ENCODE measurements at regions not wholly inside any gene's neighbourhood (a gene's known extent, or its start where the extent isn't known, plus 50 kb on each side); places are given as distances from the start of the nearest gene placed in this dataset.

- no peak for TF ChIP-seq ZNF274 (IDR thresholded peaks at IDR 0.05; ENCODE audit: low read depth, low read length)
- no peak overlapping the region for H3K4me3 ChIP-seq (ENCODE audit: low read length)
Measured at GRCh38 chr13:105994340-105994739, 541.1 kb downstream of the EFNB2 start.

DNA sequence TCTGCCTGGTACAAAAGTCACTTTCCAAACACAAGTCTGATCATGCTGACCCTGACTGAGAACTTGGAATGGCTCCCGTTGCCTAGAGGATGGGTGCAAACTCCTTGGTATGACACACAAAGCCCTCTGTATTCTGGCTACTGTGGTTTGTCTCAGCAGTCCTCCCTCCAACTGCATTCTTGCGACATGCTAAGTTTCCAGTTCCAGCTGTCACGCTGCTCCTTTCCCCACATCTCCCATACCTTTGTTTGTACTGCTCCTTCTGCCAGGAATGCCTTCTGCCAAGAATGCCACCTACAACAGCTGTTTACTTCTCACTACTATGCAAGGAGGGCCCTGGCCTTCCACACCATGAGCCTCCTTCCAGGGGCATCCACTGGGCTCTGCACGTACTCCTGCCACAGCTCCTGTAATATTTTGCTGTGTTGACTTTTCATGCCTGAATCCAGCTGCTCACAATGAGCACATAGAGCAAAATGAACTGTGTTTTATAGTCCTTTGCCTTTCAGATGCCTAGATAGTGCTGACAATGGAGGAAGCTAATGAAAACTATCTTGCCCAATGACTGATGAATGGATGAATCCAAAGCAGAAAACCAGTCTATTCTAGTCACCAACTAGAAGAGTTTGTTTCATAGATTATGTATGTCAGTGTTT is 543.7 kb downstream of the EFNB2 start:
- no peak overlapping the region for H3K4me3 ChIP-seq (ENCODE audit: low read length)
- no peak for TF ChIP-seq ZNF274 (IDR thresholded peaks at IDR 0.05; ENCODE audit: low read depth, low read length)

DNA sequence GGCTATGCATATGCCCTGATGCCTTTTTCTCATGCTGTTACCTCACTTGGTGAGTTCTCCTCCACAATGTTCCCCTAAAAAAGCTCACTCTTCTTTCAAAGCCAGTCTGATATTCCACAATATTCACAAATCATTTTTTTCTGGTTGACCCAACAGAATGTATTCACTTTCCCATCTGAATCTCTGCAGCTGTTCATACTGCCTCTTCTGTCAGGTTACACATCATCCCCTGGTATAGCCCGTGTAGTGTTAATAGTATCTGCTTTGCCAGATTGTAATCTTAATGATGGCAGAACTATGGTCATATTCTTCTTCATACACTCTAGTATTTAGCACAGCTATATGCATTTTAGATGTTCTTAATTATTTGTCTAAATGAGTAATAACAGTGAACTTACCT is 544.3 kb downstream of the EFNB2 start:
- H3K4me3 ChIP-seq (ENCODE audit: low read length): no peak overlapping the region
- no peak for TF ChIP-seq ZNF274 (IDR thresholded peaks at IDR 0.05; ENCODE audit: low read depth, low read length)

- H3K4me3 ChIP-seq (ENCODE audit: low read length): no peak overlapping the region
- no peak for TF ChIP-seq ZNF274 (IDR thresholded peaks at IDR 0.05; ENCODE audit: low read depth, low read length)
Measured at GRCh38 chr13:105990256-105990958, 545.1 kb downstream of the EFNB2 start.

- H3K4me3 ChIP-seq (ENCODE audit: low read length): no peak overlapping the region
- TF ChIP-seq ZNF274 (IDR thresholded peaks at IDR 0.05; ENCODE audit: low read depth, low read length): no peak
Measured at GRCh38 chr13:105984646-105985045, 550.8 kb downstream of the EFNB2 start.

- no peak for TF ChIP-seq ZNF274 (IDR thresholded peaks at IDR 0.05; ENCODE audit: low read depth, low read length)
- no peak overlapping the region for H3K4me3 ChIP-seq (ENCODE audit: low read length)
Measured at GRCh38 chr13:105984236-105984635, 551.2 kb downstream of the EFNB2 start.

GRCh38 chr13:105982219-105982930 is 553.1 kb downstream of the EFNB2 start:
- no peak for TF ChIP-seq ZNF274 (IDR thresholded peaks at IDR 0.05; ENCODE audit: low read depth, low read length)

GRCh38 chr13:105979131-105980011 is 556.1 kb downstream of the EFNB2 start:
- no peak overlapping the region for H3K4me3 ChIP-seq (ENCODE audit: low read length)
- no peak for TF ChIP-seq ZNF274 (IDR thresholded peaks at IDR 0.05; ENCODE audit: low read depth, low read length)

More at GRCh38 chr13:105982219-105982930, 553.1 kb downstream of the EFNB2 start:
- no peak overlapping the region for H3K4me3 ChIP-seq (ENCODE audit: low read length)

GRCh38 chr13:105974380-105974779 is 561.1 kb downstream of the EFNB2 start:
- no peak overlapping the region for H3K4me3 ChIP-seq (ENCODE audit: low read length)
- TF ChIP-seq ZNF274 (IDR thresholded peaks at IDR 0.05; ENCODE audit: low read depth, low read length): no peak

- no peak for TF ChIP-seq ZNF274 (IDR thresholded peaks at IDR 0.05; ENCODE audit: low read depth, low read length)
Measured at GRCh38 chr13:105972811-105973590, 562.5 kb downstream of the EFNB2 start.

DNA sequence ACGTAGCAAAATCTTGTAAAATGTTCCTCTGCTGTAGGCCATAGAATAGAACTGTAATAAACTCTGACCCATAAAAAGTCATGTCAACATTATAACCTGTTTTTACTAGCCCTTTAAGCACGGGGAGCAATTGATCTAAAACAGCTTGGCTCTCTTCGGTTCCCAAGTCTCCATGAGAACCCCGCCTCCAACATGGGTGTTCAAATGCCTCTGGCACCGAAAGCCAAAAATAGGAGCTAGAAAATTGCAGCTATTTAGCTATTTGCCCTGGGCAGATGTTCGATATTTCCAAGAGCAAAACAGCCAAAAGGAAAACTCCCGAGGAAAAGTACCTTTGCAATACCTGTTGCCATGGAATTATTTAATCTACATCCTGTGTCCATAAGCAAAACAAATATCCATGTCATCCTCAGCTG is 563.1 kb downstream of the EFNB2 start:
- H3K4me3 ChIP-seq (ENCODE audit: low read length): no peak overlapping the region
- TF ChIP-seq ZNF274 (IDR thresholded peaks at IDR 0.05; ENCODE audit: low read depth, low read length): no peak

More at GRCh38 chr13:105972811-105973590, 562.5 kb downstream of the EFNB2 start:
- H3K4me3 ChIP-seq (ENCODE audit: low read length): no peak overlapping the region

- no peak for TF ChIP-seq ZNF274 (IDR thresholded peaks at IDR 0.05; ENCODE audit: low read depth, low read length)
- no peak overlapping the region for H3K4me3 ChIP-seq (ENCODE audit: low read length)
Measured at GRCh38 chr13:105971738-105972137, 563.7 kb downstream of the EFNB2 start.

DNA sequence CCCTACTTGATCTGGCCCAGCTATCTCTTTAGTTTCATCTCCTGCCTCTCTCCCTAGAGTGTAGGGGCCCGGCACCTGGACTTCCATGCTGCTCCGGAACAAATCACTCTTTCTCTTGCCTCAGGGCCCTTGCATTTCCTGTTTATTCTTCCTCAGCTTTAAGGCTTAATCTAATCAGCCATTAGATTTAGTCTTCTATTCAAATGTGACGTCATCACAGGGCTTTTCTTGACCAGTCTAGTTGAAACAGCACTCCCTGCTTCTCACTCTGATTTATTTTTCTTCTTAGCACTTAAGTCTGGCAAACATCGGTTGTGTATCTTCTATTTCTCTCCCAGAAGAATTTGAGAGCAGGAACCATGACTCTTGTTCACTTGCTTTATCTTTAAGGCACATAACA is 564.1 kb downstream of the EFNB2 start:
- no peak for TF ChIP-seq ZNF274 (IDR thresholded peaks at IDR 0.05; ENCODE audit: low read depth, low read length)
- no peak overlapping the region for H3K4me3 ChIP-seq (ENCODE audit: low read length)

Data from GM08714 (cell line).